CD4-positive, alpha-beta T cell (primary cell): ENCODE measurements at regions not wholly inside any gene's neighbourhood (a gene's known extent, or its start where the extent isn't known, plus 50 kb on each side); places are given as distances from the start of the nearest gene placed in this dataset.

ENCODE experiments used
- ATAC-seq: fragments of 200-7000 bp; cut with Tn5 transposase; one replicate; pipeline ENCODE4 v1.10.0; 2022; ENCODE audit warnings: mild to moderate bottlenecking; ENCODE audit not compliant: poor library complexity
- CTCF ChIA-PET: fragments of 350-600 bp; sonication (Branson Sonifier 250); formaldehyde crosslinking; loops from one replicate; lab custom pipeline; 2021; ENCODE audit warnings: antibody characterized with exemption, inconsistent platforms; lab: Charles Lee
- POLR2A ChIA-PET: fragments of 350-600 bp; sonication (Branson Sonifier 250); formaldehyde crosslinking; loops from one replicate; lab custom pipeline; 2021; ENCODE audit warnings: antibody characterized with exemption, inconsistent platforms; lab: Charles Lee
- DNase-seq, 14 experiments: peaks; one replicate each; pipeline ENCODE4 v3.0.0-alpha.2; 2013 to 2020; ENCODE audit warnings: mixed read lengths in 2 of 14
- H3K27ac ChIP-seq, 2 donors: one replicate each; pipeline versions ENCODE4 v1.5.1 to v1.7.0; 2013; ENCODE audit warnings: low read length in 2 of 2, low read depth in 1 of 2, mild to moderate bottlenecking in 1 of 2
- H3K27me3 ChIP-seq, 2 experiments: 1 replicate in 1 of 2; 2 replicates in 1 of 2; pipeline versions ENCODE4 v1.6.1 to v1.7.0; 2013; ENCODE audit warnings: low read length in 2 of 2, control low read depth in 1 of 2, mild to moderate bottlenecking in 1 of 2, moderate library complexity in 1 of 2; ENCODE audit not compliant: insufficient read depth in 2 of 2, control insufficient read depth in 1 of 2
- H3K36me3 ChIP-seq: one replicate; pipeline ENCODE4 v1.6.1; 2013; ENCODE audit warnings: low read length, control low read depth; ENCODE audit not compliant: insufficient read depth
- H3K4me1 ChIP-seq: one replicate; pipeline ENCODE4 v1.6.1; 2013; ENCODE audit warnings: low read length, control low read depth; ENCODE audit not compliant: insufficient read depth
- H3K4me3 ChIP-seq: one replicate; pipeline ENCODE4 v1.5.1; 2013; ENCODE audit warnings: mild to moderate bottlenecking, low read length, moderate library complexity
- H3K9me3 ChIP-seq, 2 experiments: 1 replicate in 1 of 2; 2 replicates in 1 of 2; pipeline versions ENCODE4 v1.6.1 to v1.7.0; 2013; ENCODE audit warnings: low read length in 2 of 2, mild to moderate bottlenecking in 2 of 2, control low read depth in 1 of 2, moderate library complexity in 1 of 2; ENCODE audit not compliant: control insufficient read depth in 1 of 2, insufficient read depth in 1 of 2
- H3K27ac Mint-ChIP-seq: one replicate; pipeline ENCODE4 v1.8.0; 2020; ENCODE audit warnings: mixed read lengths
- H3K27me3 Mint-ChIP-seq: one replicate; pipeline ENCODE4 v1.8.0; 2021; ENCODE audit warnings: mixed read lengths
- H3K36me3 Mint-ChIP-seq: one replicate; pipeline ENCODE4 v1.8.0; 2021; ENCODE audit warnings: low read depth, mixed read lengths
- H3K4me1 Mint-ChIP-seq: one replicate; pipeline ENCODE4 v1.8.0; 2021; ENCODE audit warnings: low read depth, mixed read lengths
- H3K4me3 Mint-ChIP-seq: one replicate; pipeline ENCODE4 v1.8.0; 2020; ENCODE audit warnings: mild to moderate bottlenecking, mixed read lengths
- H3K9me3 Mint-ChIP-seq: one replicate; pipeline ENCODE4 v1.8.0; 2020; ENCODE audit warnings: mixed read lengths
- intact Hi-C, 2 experiments: fragments of 100-400 bp; cut with DNase I in 1 of 2; cut with micrococcal nuclease in 1 of 2; formaldehyde crosslinking; loops; one replicate each; pipeline versions ENCODE4 v1.15.1 to v1.9.0; 2023 to 2025; cut with DNase I, micrococcal nuclease
- TF ChIP-seq, protein P1 (sequence below): fragments of 200-600 bp; IDR thresholded peaks from one replicate; pipeline ENCODE4 v1.8.0; 2022; ENCODE audit warnings: antibody characterized with exemption, mild to moderate bottlenecking

DNA sequence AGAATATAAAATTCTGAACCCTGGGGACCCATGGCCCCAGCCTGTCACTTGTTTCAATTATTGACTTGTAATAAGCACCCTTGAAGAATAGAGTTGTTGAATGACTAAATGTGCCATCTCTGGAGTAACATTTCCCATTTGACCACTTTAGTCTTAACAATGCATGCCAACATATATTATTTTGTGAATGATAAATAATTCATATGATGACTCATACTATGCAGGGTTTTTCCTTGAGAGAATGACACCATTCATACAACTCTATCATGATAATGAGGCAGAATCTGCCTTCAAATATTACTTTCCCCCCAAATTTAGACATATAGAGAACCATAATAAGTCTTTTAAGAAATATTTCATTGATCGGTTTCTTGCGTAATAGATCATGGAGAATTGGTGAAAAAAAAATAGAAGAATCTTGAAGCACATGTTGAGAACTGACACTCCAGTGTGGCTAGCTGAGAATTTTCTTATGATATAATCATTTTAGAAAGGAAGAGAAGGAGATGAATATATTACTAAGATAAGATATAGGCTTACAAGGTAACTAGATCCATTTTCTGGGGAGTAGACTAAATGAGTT, 404.5 kb downstream of the GRXCR1 start:
- intact Hi-C loops: no loop called here
- H3K4me1 Mint-ChIP-seq: no peaks in the 10 kb centered on the region
- CTCF ChIA-PET: no interaction called here
- Histone ChIP-seq H3K4me3 (no peak overlapping the region), H3K27me3 (no peaks in the 10 kb centered on the region), H3K27ac (no peak overlapping the region), H3K9me3 (peaks cover 4% of the 10 kb centered on the region in 2 experiments), H3K4me1 (no peaks in the 10 kb centered on the region), H3K36me3 (no peaks in the 10 kb centered on the region)
- no peak overlapping the region for H3K27ac Mint-ChIP-seq
- no peaks in the 10 kb centered on the region for H3K36me3 Mint-ChIP-seq
- no peak overlapping the region for H3K4me3 Mint-ChIP-seq
- ATAC-seq: no peak
- TF ChIP-seq, protein P1, sequence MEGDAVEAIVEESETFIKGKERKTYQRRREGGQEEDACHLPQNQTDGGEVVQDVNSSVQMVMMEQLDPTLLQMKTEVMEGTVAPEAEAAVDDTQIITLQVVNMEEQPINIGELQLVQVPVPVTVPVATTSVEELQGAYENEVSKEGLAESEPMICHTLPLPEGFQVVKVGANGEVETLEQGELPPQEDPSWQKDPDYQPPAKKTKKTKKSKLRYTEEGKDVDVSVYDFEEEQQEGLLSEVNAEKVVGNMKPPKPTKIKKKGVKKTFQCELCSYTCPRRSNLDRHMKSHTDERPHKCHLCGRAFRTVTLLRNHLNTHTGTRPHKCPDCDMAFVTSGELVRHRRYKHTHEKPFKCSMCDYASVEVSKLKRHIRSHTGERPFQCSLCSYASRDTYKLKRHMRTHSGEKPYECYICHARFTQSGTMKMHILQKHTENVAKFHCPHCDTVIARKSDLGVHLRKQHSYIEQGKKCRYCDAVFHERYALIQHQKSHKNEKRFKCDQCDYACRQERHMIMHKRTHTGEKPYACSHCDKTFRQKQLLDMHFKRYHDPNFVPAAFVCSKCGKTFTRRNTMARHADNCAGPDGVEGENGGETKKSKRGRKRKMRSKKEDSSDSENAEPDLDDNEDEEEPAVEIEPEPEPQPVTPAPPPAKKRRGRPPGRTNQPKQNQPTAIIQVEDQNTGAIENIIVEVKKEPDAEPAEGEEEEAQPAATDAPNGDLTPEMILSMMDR: no peak
- no peak for DNase-seq
- no peaks in the 10 kb centered on the region for H3K27me3 Mint-ChIP-seq
- peaks cover 4% of the 10 kb centered on the region for H3K9me3 Mint-ChIP-seq
- POLR2A ChIA-PET: no interaction called here

DNA sequence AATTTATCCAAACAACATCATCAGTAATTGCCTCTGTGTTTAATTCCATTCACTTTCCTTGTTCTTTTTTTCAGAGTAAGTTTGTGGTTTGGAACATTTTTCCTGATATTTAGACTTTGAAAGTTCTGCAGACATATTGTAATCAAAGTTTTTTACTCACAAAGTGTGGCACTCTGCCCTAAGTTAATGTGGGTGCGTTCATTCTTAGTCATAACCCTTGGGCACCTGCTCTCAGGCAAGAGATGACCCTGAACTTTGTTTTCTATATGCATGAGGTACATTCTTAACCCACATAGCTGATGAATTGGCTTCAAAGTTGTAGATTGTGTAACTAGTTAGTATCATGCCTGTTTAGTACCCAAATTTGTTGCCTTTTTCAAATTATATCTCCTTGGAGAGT, 424.3 kb downstream of the GRXCR1 start:
- intact Hi-C loops: no loop called here
- Histone ChIP-seq H3K9me3 (peaks cover 0 to 6% of the 10 kb centered on the region in 2 experiments), H3K4me3 (no peak overlapping the region), H3K36me3 (no peaks in the 10 kb centered on the region), H3K4me1 (no peaks in the 10 kb centered on the region), H3K27ac (no peak overlapping the region), H3K27me3 (no peaks in the 10 kb centered on the region)
- Mint-ChIP-seq H3K27ac (no peak overlapping the region), H3K36me3 (no peaks in the 10 kb centered on the region), H3K4me1 (no peaks in the 10 kb centered on the region), H3K4me3 (no peak overlapping the region), H3K9me3 (peaks cover 14% of the 10 kb centered on the region), H3K27me3 (no peaks in the 10 kb centered on the region)
- ChIA-PET CTCF (no interaction called here), POLR2A (no interaction called here)
- TF ChIP-seq, protein P1: no peak
- DNase-seq (no peak), ATAC-seq (no peak)

DNA sequence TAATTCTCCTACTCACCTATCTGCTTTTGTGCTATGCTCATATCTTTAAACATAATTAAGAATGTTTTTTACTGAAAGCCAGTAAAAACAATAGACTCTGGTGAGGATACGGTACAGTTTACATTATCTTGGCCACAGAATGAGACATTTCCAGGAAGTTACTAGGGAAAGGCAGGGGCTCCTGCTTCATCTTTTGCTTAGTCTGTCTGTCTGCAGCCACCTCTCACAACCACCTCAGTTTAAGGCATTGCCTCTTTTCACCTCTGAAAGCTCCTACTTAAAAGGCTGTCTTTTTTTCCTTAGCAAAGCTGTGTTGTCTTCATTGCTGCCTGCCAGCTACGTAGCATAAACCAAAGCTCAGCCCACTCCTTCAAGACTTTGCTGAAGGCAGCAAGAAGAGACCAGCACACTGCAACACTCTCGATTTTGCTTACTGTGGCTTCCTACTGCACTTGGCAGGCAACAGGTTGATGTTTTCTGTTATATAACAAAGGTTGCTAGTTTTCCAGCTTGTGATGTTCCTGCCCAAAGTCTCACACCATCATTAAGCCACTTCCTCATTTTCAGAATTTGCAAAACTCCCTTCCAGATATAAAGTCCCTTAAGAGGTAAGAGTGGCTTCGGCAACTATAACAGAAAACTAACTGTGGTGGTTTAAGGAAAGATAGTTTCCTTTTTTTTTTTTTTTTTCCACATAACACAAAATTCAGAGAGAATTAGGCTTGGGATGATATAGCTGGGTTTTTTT, 432.9 kb downstream of the GRXCR1 start:
- CTCF ChIA-PET: no interaction called here
- H3K27me3 Mint-ChIP-seq: no peaks in the 10 kb centered on the region
- intact Hi-C loops: no loop called here

More for the DNA sequence above, 432.9 kb downstream of the GRXCR1 start:
- Mint-ChIP-seq H3K36me3 (no peaks in the 10 kb centered on the region), H3K4me3 (no peak overlapping the region), H3K4me1 (no peaks in the 10 kb centered on the region), H3K27ac (no peak overlapping the region), H3K9me3 (peaks cover 8% of the 10 kb centered on the region)
- Histone ChIP-seq H3K4me1 (no peaks in the 10 kb centered on the region), H3K27me3 (no peaks in the 10 kb centered on the region), H3K4me3 (no peak overlapping the region), H3K9me3 (peaks cover 0 to 5% of the 10 kb centered on the region in 2 experiments), H3K36me3 (no peaks in the 10 kb centered on the region), H3K27ac (no peak overlapping the region)
- DNase-seq: no peak
- TF ChIP-seq, protein P1: no peak
- ATAC-seq: no peak
- POLR2A ChIA-PET: no interaction called here
